Liver (tissue), 8 donors: ENCODE measurements at regions not wholly inside any gene's neighbourhood (a gene's known extent, or its start where the extent isn't known, plus 50 kb on each side); places are given as distances from the start of the nearest gene placed in this dataset.

Source experiments
- DNase-seq: peaks from one replicate; pipeline ENCODE4 v3.0.0-alpha.2; 2017; ENCODE audit warnings: low spot score
- H3K27ac ChIP-seq, 2 donors: one replicate each; pipeline ENCODE4 v1.7.0; 2013; ENCODE audit warnings: inconsistent platforms in 2 of 2, low read length in 2 of 2, control low read depth in 1 of 2, low read depth in 1 of 2, mild to moderate bottlenecking in 1 of 2
- H3K27me3 ChIP-seq, 4 donors: one replicate each; pipeline versions ENCODE4 v1.6.1 to v1.7.0; 2013; ENCODE audit warnings: low read length in 3 of 4, inconsistent platforms in 1 of 4, mild to moderate bottlenecking in 1 of 4, moderate library complexity in 1 of 4; ENCODE audit not compliant: control insufficient read depth in 4 of 4, insufficient read depth in 4 of 4
- H3K36me3 ChIP-seq, 4 donors: one replicate each; pipeline versions ENCODE4 v1.6.1 to v1.7.0; 2013; ENCODE audit warnings: low read length in 3 of 4, mild to moderate bottlenecking in 3 of 4, low read depth in 1 of 4, moderate library complexity in 1 of 4; ENCODE audit not compliant: control insufficient read depth in 4 of 4, insufficient read depth in 3 of 4
- H3K4me1 ChIP-seq, 4 donors: one replicate each; pipeline versions ENCODE4 v1.6.1 to v1.7.0; 2013; ENCODE audit warnings: low read length in 3 of 4, mild to moderate bottlenecking in 3 of 4, moderate library complexity in 1 of 4; ENCODE audit not compliant: control insufficient read depth in 4 of 4, insufficient read depth in 4 of 4
- H3K4me3 ChIP-seq, 3 donors: one replicate each; pipeline versions ENCODE4 v1.6.1 to v1.7.0; 2013; ENCODE audit warnings: low read length in 3 of 3, control low read depth in 1 of 3, low read depth in 1 of 3, mild to moderate bottlenecking in 1 of 3
- H3K9ac ChIP-seq, 2 donors: one replicate each; pipeline ENCODE4 v1.7.0; 2013; ENCODE audit warnings: low read length in 2 of 2, mild to moderate bottlenecking in 2 of 2, moderate library complexity in 2 of 2, control low read depth in 1 of 2, low read depth in 1 of 2
- H3K9me3 ChIP-seq, 4 donors: one replicate each; pipeline versions ENCODE4 v1.6.1 to v1.7.0; 2013; ENCODE audit warnings: low read length in 3 of 4; ENCODE audit not compliant: control insufficient read depth in 4 of 4
- ATF3 ChIP-seq: IDR thresholded peaks from 2 replicates; pipeline ENCODE4 v1.6.1; 2016; ENCODE audit warnings: antibody characterized with exemption
- EGR1 ChIP-seq, 2 donors: IDR thresholded peaks; 2 replicates each; pipeline ENCODE4 v1.6.1; 2016 to 2018; ENCODE audit warnings: antibody characterized with exemption in 2 of 2, low read depth in 2 of 2
- FOXA1 ChIP-seq: IDR thresholded peaks from 2 replicates; pipeline ENCODE4 v1.6.1; 2016; ENCODE audit warnings: antibody characterized with exemption
- FOXA2 ChIP-seq: IDR thresholded peaks from 2 replicates; pipeline ENCODE4 v1.6.1; 2016; ENCODE audit warnings: antibody characterized with exemption
- GABPA ChIP-seq, 2 donors: IDR thresholded peaks in 1 of 2; conservative IDR thresholded peaks in 1 of 2; 2 replicates each; pipeline ENCODE4 v1.6.1; 2016; ENCODE audit warnings: antibody characterized with exemption in 2 of 2, mild to moderate bottlenecking in 1 of 2, moderate library complexity in 1 of 2
- HNF4A ChIP-seq, 2 donors: conservative IDR thresholded peaks; 2 replicates each; pipeline ENCODE4 v1.6.1; 2016; ENCODE audit warnings: antibody characterized with exemption in 2 of 2, mild to moderate bottlenecking in 2 of 2
- HNF4G ChIP-seq: IDR thresholded peaks from 2 replicates; pipeline ENCODE4 v1.6.1; 2016; ENCODE audit warnings: antibody characterized with exemption
- JUND ChIP-seq, 2 donors: IDR thresholded peaks; 2 replicates each; pipeline ENCODE4 v1.6.1; 2016; ENCODE audit warnings: antibody characterized with exemption in 2 of 2
- MAX ChIP-seq: IDR thresholded peaks from 2 replicates; pipeline ENCODE4 v1.6.1; 2016; ENCODE audit warnings: antibody characterized with exemption
- NR2F2 ChIP-seq: IDR thresholded peaks from 2 replicates; pipeline ENCODE4 v1.6.1; 2016; ENCODE audit warnings: antibody characterized with exemption
- RAD21 ChIP-seq, 2 donors: IDR thresholded peaks; 2 replicates each; pipeline ENCODE4 v1.6.1; 2016; ENCODE audit warnings: antibody characterized with exemption in 2 of 2, mild to moderate bottlenecking in 2 of 2
- RXRA ChIP-seq, 2 donors: IDR thresholded peaks; 2 replicates each; pipeline ENCODE4 v1.6.1; 2017 to 2018; ENCODE audit warnings: antibody characterized with exemption in 2 of 2, mild to moderate bottlenecking in 1 of 2
- SP1 ChIP-seq: IDR thresholded peaks from 2 replicates; pipeline ENCODE4 v1.6.1; 2018; ENCODE audit warnings: antibody characterized with exemption, mild to moderate bottlenecking
- TAF1 ChIP-seq: conservative IDR thresholded peaks from 2 replicates; pipeline ENCODE4 v1.6.1; 2016; ENCODE audit warnings: antibody characterized with exemption, mild to moderate bottlenecking
- YY1 ChIP-seq: IDR thresholded peaks from 2 replicates; pipeline ENCODE4 v1.6.1; 2016; ENCODE audit warnings: antibody characterized with exemption, mild to moderate bottlenecking
- WGBS: extraction: QIAGEN DNeasy Blood & Tissue Kit; methylation state at CpG from one replicate; pipeline ENCODE4 v1.1.7; 2013; 5-methylcytosine and 5-hydroxymethylcytosine counted together
- TF ChIP-seq, protein P1 (sequence below): IDR thresholded peaks from 2 replicates; pipeline ENCODE4 v1.6.1; 2016; ENCODE audit warnings: antibody characterized with exemption, mild to moderate bottlenecking
- TF ChIP-seq, protein P2 (sequence below): IDR thresholded peaks from 2 replicates; pipeline ENCODE4 v1.6.1; 2016; ENCODE audit warnings: antibody characterized with exemption
- TF ChIP-seq, protein P3 (sequence below): fragments of 150-350 bp; IDR thresholded peaks from 2 replicates; pipeline ENCODE4 v1.5.1; 2017; ENCODE audit warnings: improper control_type of control experiment, low read depth, low read length; ENCODE audit not compliant: missing input control
- donor health status: healthy.
- donor health status: healthy.
- donor health status: healthy.
- donor health status: healthy.
- donor health status: healthy.

DNA sequence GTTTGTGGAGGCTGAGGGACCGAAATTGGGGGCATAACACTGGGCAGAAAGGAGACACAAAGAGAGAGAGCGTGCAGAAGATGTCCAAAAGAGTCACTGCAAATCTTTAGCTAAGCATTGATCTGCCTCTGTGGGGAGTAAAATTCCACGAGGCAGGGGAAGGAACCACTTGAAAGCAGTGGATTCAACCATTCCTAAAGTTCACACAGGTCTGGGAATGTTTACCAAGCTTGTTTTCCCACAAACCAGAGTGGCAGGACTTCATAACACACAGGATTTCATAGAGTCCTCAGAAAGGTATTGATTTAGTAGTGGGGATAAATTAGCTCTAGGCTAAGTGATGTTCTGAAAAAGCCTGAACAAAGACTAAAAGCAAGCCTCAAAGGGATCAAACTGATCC is 66.1 kb upstream of the RPL38 start:
- no peak overlapping the region for H3K4me3 ChIP-seq
- DNase-seq: no peak
- H3K27me3 ChIP-seq: peaks cover 0 to 6% (median 0%) of the 10 kb centered on the region in 4 donors
- 23% methylated on average over 3 of the region's 3 CpGs for WGBS
- H3K9me3 ChIP-seq: peaks cover 0 to 19% (median 3%) of the 10 kb centered on the region in 4 donors
- TF ChIP-seq ATF3: no peak
- no peak for TF ChIP-seq JUND (IDR thresholded peaks at IDR 0.05)
- no peak for TF ChIP-seq YY1
- no peak for TF ChIP-seq NR2F2
- no peak for TF ChIP-seq HNF4A (conservative IDR thresholded peaks at IDR 0.05)
- TF ChIP-seq, protein P1, sequence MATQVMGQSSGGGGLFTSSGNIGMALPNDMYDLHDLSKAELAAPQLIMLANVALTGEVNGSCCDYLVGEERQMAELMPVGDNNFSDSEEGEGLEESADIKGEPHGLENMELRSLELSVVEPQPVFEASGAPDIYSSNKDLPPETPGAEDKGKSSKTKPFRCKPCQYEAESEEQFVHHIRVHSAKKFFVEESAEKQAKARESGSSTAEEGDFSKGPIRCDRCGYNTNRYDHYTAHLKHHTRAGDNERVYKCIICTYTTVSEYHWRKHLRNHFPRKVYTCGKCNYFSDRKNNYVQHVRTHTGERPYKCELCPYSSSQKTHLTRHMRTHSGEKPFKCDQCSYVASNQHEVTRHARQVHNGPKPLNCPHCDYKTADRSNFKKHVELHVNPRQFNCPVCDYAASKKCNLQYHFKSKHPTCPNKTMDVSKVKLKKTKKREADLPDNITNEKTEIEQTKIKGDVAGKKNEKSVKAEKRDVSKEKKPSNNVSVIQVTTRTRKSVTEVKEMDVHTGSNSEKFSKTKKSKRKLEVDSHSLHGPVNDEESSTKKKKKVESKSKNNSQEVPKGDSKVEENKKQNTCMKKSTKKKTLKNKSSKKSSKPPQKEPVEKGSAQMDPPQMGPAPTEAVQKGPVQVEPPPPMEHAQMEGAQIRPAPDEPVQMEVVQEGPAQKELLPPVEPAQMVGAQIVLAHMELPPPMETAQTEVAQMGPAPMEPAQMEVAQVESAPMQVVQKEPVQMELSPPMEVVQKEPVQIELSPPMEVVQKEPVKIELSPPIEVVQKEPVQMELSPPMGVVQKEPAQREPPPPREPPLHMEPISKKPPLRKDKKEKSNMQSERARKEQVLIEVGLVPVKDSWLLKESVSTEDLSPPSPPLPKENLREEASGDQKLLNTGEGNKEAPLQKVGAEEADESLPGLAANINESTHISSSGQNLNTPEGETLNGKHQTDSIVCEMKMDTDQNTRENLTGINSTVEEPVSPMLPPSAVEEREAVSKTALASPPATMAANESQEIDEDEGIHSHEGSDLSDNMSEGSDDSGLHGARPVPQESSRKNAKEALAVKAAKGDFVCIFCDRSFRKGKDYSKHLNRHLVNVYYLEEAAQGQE: no peak
- TF ChIP-seq, protein P2, sequence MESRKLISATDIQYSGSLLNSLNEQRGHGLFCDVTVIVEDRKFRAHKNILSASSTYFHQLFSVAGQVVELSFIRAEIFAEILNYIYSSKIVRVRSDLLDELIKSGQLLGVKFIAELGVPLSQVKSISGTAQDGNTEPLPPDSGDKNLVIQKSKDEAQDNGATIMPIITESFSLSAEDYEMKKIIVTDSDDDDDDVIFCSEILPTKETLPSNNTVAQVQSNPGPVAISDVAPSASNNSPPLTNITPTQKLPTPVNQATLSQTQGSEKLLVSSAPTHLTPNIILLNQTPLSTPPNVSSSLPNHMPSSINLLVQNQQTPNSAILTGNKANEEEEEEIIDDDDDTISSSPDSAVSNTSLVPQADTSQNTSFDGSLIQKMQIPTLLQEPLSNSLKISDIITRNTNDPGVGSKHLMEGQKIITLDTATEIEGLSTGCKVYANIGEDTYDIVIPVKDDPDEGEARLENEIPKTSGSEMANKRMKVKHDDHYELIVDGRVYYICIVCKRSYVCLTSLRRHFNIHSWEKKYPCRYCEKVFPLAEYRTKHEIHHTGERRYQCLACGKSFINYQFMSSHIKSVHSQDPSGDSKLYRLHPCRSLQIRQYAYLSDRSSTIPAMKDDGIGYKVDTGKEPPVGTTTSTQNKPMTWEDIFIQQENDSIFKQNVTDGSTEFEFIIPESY: no peak
- no peak for TF ChIP-seq HNF4G
- no peak for TF ChIP-seq RXRA (IDR thresholded peaks at IDR 0.05)
- no peak for TF ChIP-seq FOXA1
- no peak for TF ChIP-seq TAF1
- TF ChIP-seq MAX: no peak
- no peak for TF ChIP-seq FOXA2
- TF ChIP-seq, protein P3, sequence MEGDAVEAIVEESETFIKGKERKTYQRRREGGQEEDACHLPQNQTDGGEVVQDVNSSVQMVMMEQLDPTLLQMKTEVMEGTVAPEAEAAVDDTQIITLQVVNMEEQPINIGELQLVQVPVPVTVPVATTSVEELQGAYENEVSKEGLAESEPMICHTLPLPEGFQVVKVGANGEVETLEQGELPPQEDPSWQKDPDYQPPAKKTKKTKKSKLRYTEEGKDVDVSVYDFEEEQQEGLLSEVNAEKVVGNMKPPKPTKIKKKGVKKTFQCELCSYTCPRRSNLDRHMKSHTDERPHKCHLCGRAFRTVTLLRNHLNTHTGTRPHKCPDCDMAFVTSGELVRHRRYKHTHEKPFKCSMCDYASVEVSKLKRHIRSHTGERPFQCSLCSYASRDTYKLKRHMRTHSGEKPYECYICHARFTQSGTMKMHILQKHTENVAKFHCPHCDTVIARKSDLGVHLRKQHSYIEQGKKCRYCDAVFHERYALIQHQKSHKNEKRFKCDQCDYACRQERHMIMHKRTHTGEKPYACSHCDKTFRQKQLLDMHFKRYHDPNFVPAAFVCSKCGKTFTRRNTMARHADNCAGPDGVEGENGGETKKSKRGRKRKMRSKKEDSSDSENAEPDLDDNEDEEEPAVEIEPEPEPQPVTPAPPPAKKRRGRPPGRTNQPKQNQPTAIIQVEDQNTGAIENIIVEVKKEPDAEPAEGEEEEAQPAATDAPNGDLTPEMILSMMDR: no peak
- no peak for TF ChIP-seq SP1
- TF ChIP-seq RAD21 (IDR thresholded peaks at IDR 0.05): no peak
- TF ChIP-seq GABPA (IDR thresholded peaks at IDR 0.05 in 1 of 2, conservative IDR thresholded peaks at IDR 0.05 in 1 of 2): no peak
- no peak for TF ChIP-seq EGR1 (IDR thresholded peaks at IDR 0.05; ENCODE audit: low read depth in 2 of 2)
- H3K27ac ChIP-seq: no peak overlapping the region
- H3K4me1 ChIP-seq: no peaks in the 10 kb centered on the region
- no peaks in the 10 kb centered on the region for H3K36me3 ChIP-seq
- no peak overlapping the region for H3K9ac ChIP-seq

DNA sequence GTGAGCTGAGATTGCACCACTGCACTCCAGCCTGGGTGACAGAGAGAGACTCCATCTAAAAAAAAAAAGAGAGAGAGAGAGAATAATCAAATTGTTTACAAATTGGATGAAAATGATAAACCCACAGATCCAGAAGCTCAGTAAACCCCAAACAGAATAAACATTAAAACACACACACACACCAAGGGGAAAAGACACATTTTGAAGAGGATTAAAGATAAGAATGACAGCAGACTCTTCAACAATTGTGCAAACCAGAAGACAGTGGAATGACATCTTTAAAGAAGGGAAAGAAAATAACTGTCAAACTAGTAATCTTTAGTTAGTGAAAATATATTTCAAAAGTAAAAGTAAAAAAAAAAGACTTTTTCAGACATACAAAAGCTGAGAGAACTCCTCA is 64.4 kb upstream of the RPL38 start:
- Histone ChIP-seq H3K9ac (no peak overlapping the region), H3K4me1 (no peaks in the 10 kb centered on the region), H3K4me3 (no peak overlapping the region), H3K36me3 (no peaks in the 10 kb centered on the region), H3K27ac (no peak overlapping the region), H3K27me3 (peaks cover 0 to 6% (median 0%) of the 10 kb centered on the region in 4 donors), H3K9me3 (peaks cover 4 to 32% (median 12%) of the 10 kb centered on the region in 4 donors)
- DNase-seq: no peak
- TF ChIP-seq YY1: no peak
- TF ChIP-seq, protein P3: no peak
- no peak for TF ChIP-seq TAF1
- no peak for TF ChIP-seq JUND (IDR thresholded peaks at IDR 0.05)
- TF ChIP-seq EGR1 (IDR thresholded peaks at IDR 0.05; ENCODE audit: low read depth in 2 of 2): no peak
- TF ChIP-seq HNF4G: no peak
- no peak for TF ChIP-seq ATF3
- TF ChIP-seq, protein P1: no peak
- TF ChIP-seq HNF4A (conservative IDR thresholded peaks at IDR 0.05): no peak
- TF ChIP-seq FOXA2: no peak
